GM19328 (cell line): ENCODE measurements at regions not wholly inside any gene's neighbourhood (a gene's known extent, or its start where the extent isn't known, plus 50 kb on each side); places are given as distances from the start of the nearest gene placed in this dataset.

Experiments used
- ATAC-seq: cut with Tn5 transposase; IDR thresholded peaks from one replicate; pipeline ENCODE4 v1.9.1; 2021; ENCODE audit warnings: mild to moderate bottlenecking, moderate library complexity; ENCODE audit not compliant: unreplicated experiment

DNA sequence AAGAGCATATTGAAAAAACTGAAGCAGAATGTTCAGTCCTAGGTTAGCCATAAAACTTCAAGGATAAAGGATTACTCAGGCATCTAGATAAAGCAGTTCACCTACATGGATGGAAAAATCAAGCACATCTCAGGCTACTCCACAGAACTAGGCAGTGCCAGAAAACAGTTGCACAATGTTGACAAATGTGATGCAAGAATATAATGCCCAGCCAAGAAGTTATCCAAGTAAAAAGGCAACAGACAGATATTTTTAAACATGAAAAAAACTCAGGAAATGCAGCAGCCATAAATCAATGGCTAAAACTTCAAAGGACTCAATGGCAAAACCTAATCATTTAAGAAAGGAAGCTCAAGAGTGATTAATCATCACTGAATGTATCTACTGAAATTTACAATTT lies 456.0 kb upstream of the FAM241A start:
- no peak for ATAC-seq

- no peak for ATAC-seq
Measured at GRCh38 chr4:111689731-111690130, 455.5 kb upstream of the FAM241A start.

- ATAC-seq, result no peak
Measured at GRCh38 chr4:111693758-111694157, 451.5 kb upstream of the FAM241A start.

- no peak for ATAC-seq
Measured at GRCh38 chr4:111695677-111696076, 449.6 kb upstream of the FAM241A start.

DNA sequence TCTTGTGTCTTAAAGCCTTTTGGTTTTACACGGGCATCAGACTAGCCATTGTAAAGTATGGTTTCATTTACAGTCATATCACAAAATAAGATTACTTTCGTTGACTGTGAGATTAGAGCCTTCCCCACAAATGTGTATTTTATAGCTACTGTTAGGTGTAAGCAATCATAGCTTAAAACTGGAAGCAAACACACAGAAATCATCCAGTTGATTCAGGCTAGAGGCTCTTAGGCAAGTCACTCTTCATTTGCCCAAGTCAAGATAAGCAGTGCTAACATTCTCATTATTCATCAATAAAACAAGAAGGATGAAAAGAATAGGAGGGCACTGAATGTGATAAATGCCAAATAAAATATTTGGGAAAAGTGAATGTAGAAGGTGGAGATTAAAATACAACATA lies 448.7 kb upstream of the FAM241A start:
- no peak for ATAC-seq

DNA sequence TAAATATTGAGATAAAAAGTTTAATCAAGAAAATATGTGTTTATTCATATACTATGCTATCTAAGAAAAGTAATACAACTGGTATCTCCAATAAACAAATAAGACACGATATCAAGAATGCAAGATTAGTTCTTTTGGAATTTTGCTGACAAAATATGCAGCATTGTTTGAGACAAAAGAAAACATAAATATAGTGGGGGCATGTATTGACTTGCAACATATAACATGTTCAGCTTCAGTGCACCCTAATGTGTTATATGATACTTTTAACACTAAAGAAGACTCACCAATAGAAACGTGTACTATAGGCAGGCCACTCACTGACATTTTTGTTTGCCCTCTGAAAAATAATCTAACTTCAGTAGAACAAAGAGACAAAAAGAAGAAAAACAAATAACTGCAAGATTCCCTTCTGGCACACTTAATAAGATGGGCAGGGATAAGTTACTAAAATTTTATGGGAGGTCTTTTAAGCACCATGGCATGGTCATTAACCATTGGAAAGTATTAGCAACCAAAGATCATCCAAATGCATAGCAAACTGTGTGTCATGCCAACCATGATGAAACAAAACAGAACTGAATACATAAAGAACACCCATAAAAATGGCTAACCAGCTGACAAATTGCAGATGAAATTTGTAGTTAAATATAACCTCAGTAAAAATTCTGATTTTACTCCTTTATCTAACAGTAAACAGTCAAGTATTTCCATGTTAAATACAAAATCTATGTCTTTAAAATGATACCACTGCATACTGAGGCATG lies 447.9 kb upstream of the FAM241A start:
- no peak for ATAC-seq

GRCh38 chr4:111698361-111698760 lies 446.9 kb upstream of the FAM241A start:
- ATAC-seq, result no peak

DNA sequence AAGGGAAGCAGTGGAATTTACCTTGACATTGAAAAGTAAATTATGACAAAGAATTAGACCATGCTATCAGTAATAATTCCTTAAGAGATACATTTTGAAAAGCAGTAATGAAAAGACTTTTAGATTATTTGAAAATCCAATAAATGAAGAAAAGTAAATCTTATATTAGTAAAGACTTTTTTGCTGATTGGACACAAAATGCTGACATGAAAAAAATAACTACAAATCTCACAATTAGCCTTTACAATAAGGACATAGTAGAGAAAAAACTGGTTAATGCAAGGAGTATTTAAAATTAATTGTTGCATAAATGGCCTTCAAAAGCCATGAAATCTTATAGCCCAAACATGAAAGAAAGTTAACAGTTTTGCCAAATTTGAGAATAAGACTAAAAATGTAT lies 446.1 kb upstream of the FAM241A start:
- no peak for ATAC-seq

- no peak for ATAC-seq
Measured at GRCh38 chr4:111701102-111701501, 444.2 kb upstream of the FAM241A start.

DNA sequence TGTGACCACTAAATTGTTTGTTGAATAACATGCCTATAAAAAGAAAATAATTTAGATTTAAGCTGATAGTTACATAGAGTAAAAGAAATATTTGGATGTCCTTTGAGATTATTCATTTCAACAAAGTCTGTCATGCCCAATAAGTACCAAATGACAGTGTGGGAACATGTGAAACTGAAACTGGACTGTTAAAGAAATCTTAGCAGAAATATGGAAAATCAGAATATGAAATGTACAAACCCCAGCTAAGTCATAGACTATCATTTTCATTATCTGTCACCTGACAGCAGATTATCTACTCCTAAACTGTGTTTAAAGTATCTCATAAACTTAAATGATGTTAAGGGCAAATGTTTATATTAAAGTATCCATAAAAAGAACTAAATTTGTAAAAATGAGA lies 437.8 kb upstream of the FAM241A start:
- ATAC-seq, result no peak

DNA sequence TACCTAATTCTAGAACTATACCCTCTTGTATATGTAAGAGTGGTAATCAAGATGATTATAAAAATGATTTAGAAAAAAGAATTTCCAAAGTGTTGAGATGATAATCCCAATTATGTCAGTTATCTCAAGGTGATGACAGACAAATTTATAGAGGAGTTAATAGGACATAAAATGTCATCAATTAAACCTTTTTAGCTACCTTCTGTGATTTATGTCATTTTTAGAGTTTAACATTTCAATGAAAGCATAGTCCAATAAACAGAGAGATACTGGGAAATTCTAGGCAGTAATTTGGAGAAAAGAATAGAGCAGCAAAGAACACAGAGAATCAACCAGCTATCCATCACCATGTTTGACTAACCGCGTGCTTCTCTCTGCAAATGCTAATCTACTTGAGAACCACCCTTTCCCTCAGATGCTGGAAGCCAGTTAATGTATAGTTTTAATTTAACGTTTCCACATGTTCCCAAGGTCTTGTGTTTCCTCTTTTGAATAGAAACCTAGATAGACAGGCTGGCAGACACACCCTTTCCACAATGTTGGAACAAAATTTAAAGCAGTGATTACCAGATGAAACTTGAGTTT lies 433.1 kb upstream of the FAM241A start:
- ATAC-seq, result no peak

DNA sequence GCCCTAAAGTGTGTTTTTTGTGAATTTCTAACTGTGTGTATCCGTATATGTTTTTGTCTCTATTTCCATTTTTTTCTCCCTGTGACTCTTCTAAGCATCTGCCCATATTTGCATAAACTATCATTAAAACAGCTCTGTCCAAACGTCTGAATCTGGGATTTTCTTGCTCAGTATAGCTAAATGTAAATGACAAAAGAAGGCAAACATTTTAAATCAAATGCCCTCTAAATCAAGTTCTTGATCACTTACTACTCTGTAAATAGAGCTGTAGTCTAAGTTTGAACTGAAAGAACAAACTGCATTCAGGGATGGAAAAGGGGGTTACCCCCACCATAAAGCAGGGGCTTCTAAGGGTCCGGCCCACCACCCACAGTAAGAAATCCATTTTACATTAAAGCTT lies 432.0 kb upstream of the FAM241A start:
- ATAC-seq, result no peak

DNA sequence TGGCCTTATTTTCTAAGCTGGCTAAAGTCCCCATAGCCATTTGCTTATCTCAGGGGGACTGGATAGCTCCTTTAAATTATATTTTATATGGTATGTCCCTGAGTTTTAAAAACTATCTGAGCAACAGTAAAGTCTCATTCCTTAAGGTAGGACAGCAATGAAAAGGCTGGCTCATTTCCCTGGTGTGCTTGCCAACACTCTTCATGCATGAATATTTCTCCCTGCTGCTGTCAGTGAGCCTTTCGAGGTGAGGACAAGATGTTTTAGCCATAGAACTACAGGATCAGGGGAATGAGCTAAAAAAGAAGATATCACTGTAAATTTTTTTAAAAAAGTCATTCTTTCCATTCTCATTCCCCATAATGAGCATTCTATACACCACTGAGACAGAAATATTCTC lies 427.3 kb upstream of the FAM241A start:
- ATAC-seq, result no peak

GRCh38 chr4:111718763-111719559 lies 426.3 kb upstream of the FAM241A start:
- no peak for ATAC-seq

DNA sequence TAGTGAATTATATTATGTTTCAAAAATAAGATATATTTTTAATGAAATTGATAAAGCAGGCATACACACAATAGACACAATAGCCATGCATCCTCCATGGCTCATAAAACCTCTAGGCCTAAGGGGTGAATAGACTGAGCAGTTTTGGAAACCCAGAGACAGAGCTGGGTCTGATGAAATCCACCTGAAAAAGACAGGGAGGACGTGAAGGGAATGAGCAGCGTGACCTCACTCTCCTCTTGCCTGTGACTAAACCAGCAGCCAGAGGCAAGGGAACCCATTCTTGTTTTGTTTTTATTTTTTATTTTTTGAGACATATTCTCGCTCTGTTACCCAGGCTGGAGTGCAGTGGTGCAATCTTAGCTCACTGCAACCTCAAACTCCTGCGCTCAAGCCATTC lies 424.4 kb upstream of the FAM241A start:
- no peak for ATAC-seq

DNA sequence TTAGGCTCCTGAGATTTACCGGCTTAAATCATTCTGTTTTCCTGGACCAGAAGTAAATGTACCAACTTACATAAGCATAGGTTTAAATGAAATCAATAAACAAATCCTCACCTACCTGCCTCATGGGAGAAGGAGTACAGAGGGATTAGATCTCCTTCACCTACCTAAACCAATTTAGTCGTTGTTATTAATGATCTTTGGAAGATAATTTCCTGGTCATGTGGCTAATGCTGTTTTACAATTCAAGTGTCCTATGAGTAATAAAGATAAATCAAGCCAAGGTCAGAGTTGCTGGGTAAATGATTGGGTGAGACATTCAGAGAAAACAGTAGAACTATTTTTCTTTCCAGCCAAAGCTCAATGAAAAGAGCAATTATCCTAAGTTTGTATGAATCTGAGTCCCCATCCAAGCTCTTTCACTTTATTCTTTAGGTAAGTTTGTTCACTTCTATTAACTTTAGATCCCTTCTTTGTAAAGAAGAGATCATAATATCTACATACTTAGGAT lies 423.0 kb upstream of the FAM241A start:
- no peak for ATAC-seq

DNA sequence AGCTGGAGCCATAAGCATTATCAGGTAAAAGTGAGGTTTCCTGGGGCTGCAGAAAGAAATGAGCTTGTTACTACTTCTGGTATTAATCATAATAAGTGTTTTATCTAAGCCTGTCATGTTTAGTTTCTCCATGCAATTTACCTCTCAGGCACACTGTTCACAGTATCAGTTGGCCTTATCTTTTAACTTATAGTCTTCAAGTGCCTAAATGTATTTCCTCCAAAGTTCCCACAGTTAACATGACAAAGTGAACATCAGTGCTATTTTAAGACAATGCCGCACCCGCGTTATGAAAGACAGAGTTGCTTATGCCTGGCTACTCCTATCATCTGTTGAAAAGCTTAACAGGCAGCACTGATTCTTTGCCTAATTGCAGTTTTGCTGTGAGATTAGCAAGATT lies 408.7 kb upstream of the FAM241A start:
- no peak for ATAC-seq

DNA sequence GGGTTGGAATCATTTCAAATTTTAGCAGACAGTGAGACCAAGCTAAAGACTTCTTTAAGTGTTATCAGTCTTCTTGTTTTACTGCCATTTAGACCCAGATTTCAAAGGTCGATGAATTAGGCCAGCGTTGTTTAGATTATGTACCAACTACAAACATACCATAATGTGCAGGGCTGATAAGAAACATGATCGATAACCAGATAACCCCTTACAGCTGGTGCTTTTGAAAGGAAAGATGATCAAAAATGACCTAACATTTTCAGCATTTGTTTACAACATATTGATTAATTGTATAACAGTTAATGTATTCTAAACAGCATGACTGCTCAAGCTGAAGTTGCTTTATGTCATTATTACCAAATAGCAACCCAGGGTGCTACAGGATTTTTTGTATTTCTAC lies 400.4 kb upstream of the FAM241A start:
- ATAC-seq, result no peak

GRCh38 chr4:111748157-111748556 lies 397.1 kb upstream of the FAM241A start:
- ATAC-seq, result no peak

DNA sequence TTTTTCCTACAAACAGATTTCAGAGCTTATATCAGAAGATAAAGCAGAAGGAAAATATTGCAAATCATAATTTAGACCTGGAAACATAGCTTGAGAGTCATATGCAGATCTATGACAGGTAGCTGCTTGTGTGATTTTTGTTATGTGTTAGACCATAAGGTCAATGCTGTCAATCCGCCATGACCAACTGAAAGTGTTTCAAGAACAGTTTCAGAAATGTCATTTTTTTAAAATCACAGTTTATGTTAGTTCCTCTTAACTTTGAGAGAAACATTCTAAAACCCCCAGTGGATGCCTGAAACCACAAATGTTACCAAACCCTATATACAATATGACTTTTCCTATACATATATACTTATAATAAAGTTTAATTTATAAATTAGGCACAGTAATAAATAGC lies 391.3 kb upstream of the FAM241A start:
- no peak for ATAC-seq

DNA sequence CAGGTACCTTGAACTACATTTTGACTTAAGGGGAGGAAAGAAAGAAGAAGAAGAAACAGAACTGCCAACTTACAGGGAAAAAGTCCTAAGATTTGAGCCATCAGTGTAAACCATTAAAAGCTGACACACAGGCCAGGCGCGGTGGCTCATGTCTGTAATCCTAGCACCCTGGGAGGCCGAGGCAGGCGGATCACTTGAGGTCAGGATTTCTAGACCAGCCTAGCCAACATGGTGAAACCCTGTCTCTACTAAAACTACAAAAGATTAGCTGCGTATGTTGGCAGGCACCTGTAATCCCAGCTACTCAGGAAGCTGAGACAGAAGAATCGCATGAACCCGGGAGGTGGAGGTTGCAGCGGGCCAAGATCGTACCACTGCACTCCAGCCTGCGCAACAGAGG lies 389.7 kb upstream of the FAM241A start:
- ATAC-seq, result no peak

DNA sequence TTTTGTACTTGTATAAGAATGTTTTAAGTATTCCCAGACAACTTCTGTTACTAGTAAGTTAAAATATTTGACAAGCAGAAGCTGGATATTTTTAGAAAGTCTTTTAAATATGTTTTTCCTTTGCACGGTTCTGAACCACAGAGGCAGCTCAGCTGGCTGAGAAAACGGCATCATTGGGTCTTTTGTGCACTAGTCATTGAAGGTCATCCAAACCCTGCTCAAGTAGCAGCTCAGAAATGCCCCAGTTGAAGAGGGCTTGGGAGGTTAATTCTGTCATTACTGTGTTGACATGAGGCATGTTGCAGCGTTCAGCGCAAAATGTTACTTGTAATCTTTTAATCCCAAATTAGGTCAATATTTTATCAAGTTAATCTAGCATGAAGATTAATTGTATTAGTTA lies 383.7 kb upstream of the FAM241A start:
- ATAC-seq, result no peak
